ENCODE measurements at regions not wholly inside any gene's neighbourhood (a gene's known extent, or its start where the extent isn't known, plus 50 kb on each side); places are given as distances from the start of the nearest gene placed in this dataset.
A peak's percentile ranks its signal among the peaks of the same experiment; 100 is the strongest.

DNA sequence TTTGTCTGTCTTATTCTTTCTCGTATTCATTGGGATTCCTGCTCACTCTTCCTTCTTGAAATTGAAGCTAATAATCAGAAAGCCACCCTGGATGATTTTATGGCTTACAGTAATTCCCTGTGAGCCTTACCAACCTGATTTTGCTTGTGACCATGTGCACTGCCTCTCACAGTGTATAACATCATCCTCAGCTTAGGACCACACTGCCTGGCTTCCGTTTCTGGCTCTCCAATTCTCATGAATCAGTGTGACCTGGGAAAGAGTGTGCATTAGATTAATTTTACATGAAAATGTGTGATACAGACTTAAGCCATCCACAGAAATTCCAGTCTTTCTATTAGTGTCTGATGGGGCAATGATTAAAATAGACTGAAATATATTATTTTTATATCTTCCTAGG, 126.8 kb upstream of the DMRT1 start:
- Mint-ChIP-seq H3K27me3 (no peaks in the 10 kb centered on the region), H3K4me3 (ENCODE audit: low read depth) (no peak overlapping the region), H3K9me3 (ENCODE audit: low read depth) (no peaks in the 10 kb centered on the region), H3K27ac (no peak overlapping the region), H3K4me1 (ENCODE audit: low read depth) (peaks cover 15% of the 10 kb centered on the region), H3K36me3 (ENCODE audit: insufficient read depth) (peaks cover 29% of the 10 kb centered on the region)
- TF ChIP-seq, protein P1, sequence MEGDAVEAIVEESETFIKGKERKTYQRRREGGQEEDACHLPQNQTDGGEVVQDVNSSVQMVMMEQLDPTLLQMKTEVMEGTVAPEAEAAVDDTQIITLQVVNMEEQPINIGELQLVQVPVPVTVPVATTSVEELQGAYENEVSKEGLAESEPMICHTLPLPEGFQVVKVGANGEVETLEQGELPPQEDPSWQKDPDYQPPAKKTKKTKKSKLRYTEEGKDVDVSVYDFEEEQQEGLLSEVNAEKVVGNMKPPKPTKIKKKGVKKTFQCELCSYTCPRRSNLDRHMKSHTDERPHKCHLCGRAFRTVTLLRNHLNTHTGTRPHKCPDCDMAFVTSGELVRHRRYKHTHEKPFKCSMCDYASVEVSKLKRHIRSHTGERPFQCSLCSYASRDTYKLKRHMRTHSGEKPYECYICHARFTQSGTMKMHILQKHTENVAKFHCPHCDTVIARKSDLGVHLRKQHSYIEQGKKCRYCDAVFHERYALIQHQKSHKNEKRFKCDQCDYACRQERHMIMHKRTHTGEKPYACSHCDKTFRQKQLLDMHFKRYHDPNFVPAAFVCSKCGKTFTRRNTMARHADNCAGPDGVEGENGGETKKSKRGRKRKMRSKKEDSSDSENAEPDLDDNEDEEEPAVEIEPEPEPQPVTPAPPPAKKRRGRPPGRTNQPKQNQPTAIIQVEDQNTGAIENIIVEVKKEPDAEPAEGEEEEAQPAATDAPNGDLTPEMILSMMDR (IDR thresholded peaks at IDR 0.05; ENCODE audit: unreplicated experiment): no peak
- DNase-seq (ENCODE audit: low spot score, unreplicated experiment): no peak

GRCh38 chr9:715300-715699, 126.2 kb upstream of the DMRT1 start:
- DNase-seq (ENCODE audit: low spot score, unreplicated experiment): no peak
- Mint-ChIP-seq H3K9me3 (ENCODE audit: low read depth) (no peaks in the 10 kb centered on the region), H3K4me1 (ENCODE audit: low read depth) (peaks cover 16% of the 10 kb centered on the region), H3K4me3 (ENCODE audit: low read depth) (no peak overlapping the region), H3K27me3 (no peaks in the 10 kb centered on the region), H3K36me3 (ENCODE audit: insufficient read depth) (peaks cover 29% of the 10 kb centered on the region), H3K27ac (no peak overlapping the region)
- TF ChIP-seq, protein P1 (IDR thresholded peaks at IDR 0.05; ENCODE audit: unreplicated experiment): no peak

- H3K36me3 Mint-ChIP-seq (ENCODE audit: insufficient read depth): peaks cover 26% of the 10 kb centered on the region
- peak overlapping the region; percentile 59 for H3K27ac Mint-ChIP-seq
- H3K4me3 Mint-ChIP-seq (ENCODE audit: low read depth): no peak overlapping the region
- H3K4me1 Mint-ChIP-seq (ENCODE audit: low read depth): peaks cover 22% of the 10 kb centered on the region
- no peaks in the 10 kb centered on the region for H3K27me3 Mint-ChIP-seq
- no peak for DNase-seq (ENCODE audit: low spot score, unreplicated experiment)
- TF ChIP-seq, protein P1 (IDR thresholded peaks at IDR 0.05; ENCODE audit: unreplicated experiment): no peak
- no peaks in the 10 kb centered on the region for H3K9me3 Mint-ChIP-seq (ENCODE audit: low read depth)
Observed at GRCh38 chr9:715743-716400, 125.6 kb upstream of the DMRT1 start.

- TF ChIP-seq, protein P1 (IDR thresholded peaks at IDR 0.05; ENCODE audit: unreplicated experiment): no peak
- H3K4me1 Mint-ChIP-seq (ENCODE audit: low read depth): peaks cover 36% of the 10 kb centered on the region
- DNase-seq (ENCODE audit: low spot score, unreplicated experiment): no peak
- no peaks in the 10 kb centered on the region for H3K27me3 Mint-ChIP-seq
- H3K36me3 Mint-ChIP-seq (ENCODE audit: insufficient read depth): peaks cover 11% of the 10 kb centered on the region
- no peak overlapping the region for H3K27ac Mint-ChIP-seq
- H3K4me3 Mint-ChIP-seq (ENCODE audit: low read depth): no peak overlapping the region
- H3K9me3 Mint-ChIP-seq (ENCODE audit: low read depth): no peaks in the 10 kb centered on the region
Observed at GRCh38 chr9:717722-718121, 123.8 kb upstream of the DMRT1 start.

GRCh38 chr9:720239-720881, 121.1 kb upstream of the DMRT1 start:
- Mint-ChIP-seq H3K9me3 (ENCODE audit: low read depth) (peaks cover 3% of the 10 kb centered on the region), H3K4me3 (ENCODE audit: low read depth) (no peak overlapping the region), H3K36me3 (ENCODE audit: insufficient read depth) (peaks cover 6% of the 10 kb centered on the region), H3K4me1 (ENCODE audit: low read depth) (peaks cover 51% of the 10 kb centered on the region), H3K27ac (peak overlapping the region; percentile 85), H3K27me3 (no peaks in the 10 kb centered on the region)
- no peak for DNase-seq (ENCODE audit: low spot score, unreplicated experiment)
- TF ChIP-seq, protein P1 (IDR thresholded peaks at IDR 0.05; ENCODE audit: unreplicated experiment): no peak
